Mesothelial cell of epicardium (in vitro differentiated cells): ENCODE measurements at regions not wholly inside any gene's neighbourhood (a gene's known extent, or its start where the extent isn't known, plus 50 kb on each side); places are given as distances from the start of the nearest gene placed in this dataset.
A peak's percentile ranks its signal among the peaks of the same experiment; 100 is the strongest.

Source experiments
- DNase-seq, 2 experiments: peaks; one replicate each; pipeline ENCODE4 v3.0.0; 2021; ENCODE audit warnings: low spot score in 2 of 2; ENCODE audit not compliant: unreplicated experiment in 2 of 2
- H3K27ac Mint-ChIP-seq: 2 replicates; pipeline ENCODE4 v1.8.0; 2021; ENCODE audit warnings: mixed read lengths
- H3K27me3 Mint-ChIP-seq: 2 replicates; pipeline ENCODE4 v1.8.0; 2021; ENCODE audit warnings: low read depth, mixed read lengths
- H3K36me3 Mint-ChIP-seq: 2 replicates; pipeline ENCODE4 v1.8.0; 2021; ENCODE audit warnings: mixed read lengths
- H3K4me1 Mint-ChIP-seq: 2 replicates; pipeline ENCODE4 v1.8.0; 2021; ENCODE audit warnings: mixed read lengths
- H3K4me3 Mint-ChIP-seq: 2 replicates; pipeline ENCODE4 v1.8.0; 2021; ENCODE audit warnings: mild to moderate bottlenecking, moderate library complexity, mixed read lengths
- H3K9me3 Mint-ChIP-seq: 2 replicates; pipeline ENCODE4 v1.8.0; 2021; ENCODE audit warnings: mixed read lengths
- TF ChIP-seq, protein P1 (sequence below): fragments of 200-600 bp; sonication (generic); IDR thresholded peaks from one replicate; pipeline ENCODE4 v1.5.0; 2021; ENCODE audit warnings: antibody characterized with exemption; ENCODE audit not compliant: unreplicated experiment

DNA sequence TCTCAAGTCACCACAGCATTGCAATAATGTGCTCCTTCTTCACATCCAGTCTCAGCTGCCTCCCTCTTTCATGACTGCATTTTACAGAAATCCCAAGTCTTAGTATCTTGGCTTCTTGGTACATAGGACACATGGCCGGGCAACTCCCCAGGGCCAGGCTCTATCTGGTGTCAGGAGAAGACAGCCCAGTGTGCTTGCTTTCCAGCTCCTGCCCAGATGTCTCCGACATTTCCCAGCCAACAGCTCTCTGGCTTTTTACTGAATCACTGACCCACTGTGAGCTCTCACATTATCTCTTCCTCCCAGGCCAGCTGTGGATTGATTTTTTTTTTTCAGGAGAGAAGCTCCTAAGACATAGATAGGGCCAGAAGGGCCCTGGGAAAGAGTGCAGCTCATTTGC, 346.0 kb upstream of the C11orf87 start:
- Mint-ChIP-seq H3K4me1 (peaks cover 7% of the 10 kb centered on the region), H3K4me3 (no peak overlapping the region), H3K36me3 (no peaks in the 10 kb centered on the region), H3K9me3 (peaks cover 2% of the 10 kb centered on the region), H3K27ac (peak overlapping the region; percentile 3), H3K27me3 (no peaks in the 10 kb centered on the region)
- TF ChIP-seq, protein P1, sequence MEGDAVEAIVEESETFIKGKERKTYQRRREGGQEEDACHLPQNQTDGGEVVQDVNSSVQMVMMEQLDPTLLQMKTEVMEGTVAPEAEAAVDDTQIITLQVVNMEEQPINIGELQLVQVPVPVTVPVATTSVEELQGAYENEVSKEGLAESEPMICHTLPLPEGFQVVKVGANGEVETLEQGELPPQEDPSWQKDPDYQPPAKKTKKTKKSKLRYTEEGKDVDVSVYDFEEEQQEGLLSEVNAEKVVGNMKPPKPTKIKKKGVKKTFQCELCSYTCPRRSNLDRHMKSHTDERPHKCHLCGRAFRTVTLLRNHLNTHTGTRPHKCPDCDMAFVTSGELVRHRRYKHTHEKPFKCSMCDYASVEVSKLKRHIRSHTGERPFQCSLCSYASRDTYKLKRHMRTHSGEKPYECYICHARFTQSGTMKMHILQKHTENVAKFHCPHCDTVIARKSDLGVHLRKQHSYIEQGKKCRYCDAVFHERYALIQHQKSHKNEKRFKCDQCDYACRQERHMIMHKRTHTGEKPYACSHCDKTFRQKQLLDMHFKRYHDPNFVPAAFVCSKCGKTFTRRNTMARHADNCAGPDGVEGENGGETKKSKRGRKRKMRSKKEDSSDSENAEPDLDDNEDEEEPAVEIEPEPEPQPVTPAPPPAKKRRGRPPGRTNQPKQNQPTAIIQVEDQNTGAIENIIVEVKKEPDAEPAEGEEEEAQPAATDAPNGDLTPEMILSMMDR: no peak
- no peak for DNase-seq

DNA sequence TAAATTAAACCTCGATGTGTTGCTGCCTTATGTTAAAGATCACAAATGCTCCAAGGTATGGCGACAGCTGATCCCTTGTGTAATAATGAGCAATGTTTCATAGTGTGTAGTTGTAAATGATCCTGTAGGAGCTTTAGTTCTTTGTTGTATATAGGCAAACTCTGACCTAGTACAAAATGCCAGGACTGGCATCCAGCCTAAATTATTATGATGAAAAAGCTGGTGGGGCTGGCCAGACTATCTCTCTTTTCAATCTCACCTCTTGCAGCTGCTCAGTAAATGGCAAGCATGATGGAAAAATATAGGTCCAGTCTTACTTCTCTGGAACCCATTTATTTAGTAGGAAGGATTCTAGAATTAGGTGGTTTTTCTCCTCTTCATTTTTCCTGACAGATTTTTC, 345.1 kb upstream of the C11orf87 start:
- Mint-ChIP-seq H3K27ac (no peak overlapping the region), H3K27me3 (no peaks in the 10 kb centered on the region), H3K4me1 (peaks cover 7% of the 10 kb centered on the region), H3K9me3 (no peaks in the 10 kb centered on the region), H3K4me3 (no peak overlapping the region), H3K36me3 (no peaks in the 10 kb centered on the region)
- no peak for DNase-seq
- TF ChIP-seq, protein P1: no peak

DNA sequence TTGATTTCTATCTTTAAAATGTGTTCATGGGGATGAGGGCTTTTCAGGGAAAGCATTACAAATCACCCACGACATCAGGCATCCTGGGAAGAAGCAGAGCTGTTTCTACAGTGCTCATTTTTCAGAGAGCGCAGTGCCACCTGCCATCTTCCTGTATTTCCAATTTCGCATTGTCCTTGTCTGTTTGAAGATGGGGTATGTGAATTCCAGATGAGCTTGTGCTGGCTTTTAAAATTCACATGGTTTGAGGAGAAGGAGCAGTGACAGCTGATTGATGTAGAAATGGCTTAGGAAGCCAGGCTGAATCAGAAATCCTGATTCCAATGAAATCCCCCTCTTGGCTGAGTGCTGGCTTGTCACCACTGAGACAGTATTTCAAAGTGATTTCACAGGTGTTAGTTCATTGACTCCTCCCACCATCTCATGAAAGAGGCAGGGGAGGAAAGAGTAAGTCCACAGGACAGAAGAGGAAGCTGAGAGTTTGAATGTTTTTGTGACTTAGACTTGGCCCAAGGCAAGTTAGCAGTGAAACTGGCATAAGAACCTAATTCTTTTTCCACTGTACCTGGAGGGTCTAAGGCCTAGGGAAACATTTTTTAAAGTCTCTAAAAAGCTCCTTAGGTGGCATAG, 344.6 kb upstream of the C11orf87 start:
- no peak for DNase-seq
- Mint-ChIP-seq H3K27me3 (no peaks in the 10 kb centered on the region), H3K4me3 (no peak overlapping the region), H3K27ac (no peak overlapping the region), H3K36me3 (no peaks in the 10 kb centered on the region), H3K9me3 (no peaks in the 10 kb centered on the region), H3K4me1 (peaks cover 7% of the 10 kb centered on the region)
- TF ChIP-seq, protein P1: no peak

DNA sequence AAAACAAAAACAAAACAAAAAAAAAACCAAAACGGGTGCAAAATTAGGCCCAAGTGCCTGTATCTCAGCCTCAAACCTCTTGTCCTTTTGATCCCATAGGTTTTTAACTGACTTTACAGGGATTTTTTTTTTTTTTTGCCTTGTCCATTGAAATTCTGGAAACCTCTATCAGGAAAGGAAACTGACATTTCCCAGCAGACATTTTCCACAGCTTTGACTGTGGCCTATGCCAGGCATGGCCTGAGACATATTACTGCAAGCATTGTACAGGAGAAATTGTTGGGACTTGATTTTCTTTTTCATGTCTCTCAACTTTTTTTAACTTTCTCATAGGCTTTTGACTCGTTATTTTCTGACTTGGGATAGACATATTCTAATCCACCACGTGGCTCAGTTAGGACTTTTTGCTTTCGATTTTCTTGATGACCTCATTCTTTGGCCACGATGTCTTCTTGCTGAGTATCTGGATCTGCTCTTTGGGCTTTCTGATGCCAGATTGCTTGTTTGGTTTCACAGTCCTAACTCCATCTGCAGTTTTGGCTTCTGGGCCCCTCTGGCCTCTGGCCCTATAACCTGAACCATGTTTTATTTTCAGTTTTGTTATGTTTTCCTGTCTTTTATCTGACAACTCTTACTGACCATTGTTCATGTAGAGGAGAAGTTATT, 336.1 kb upstream of the C11orf87 start:
- peaks cover 3% of the 10 kb centered on the region for H3K9me3 Mint-ChIP-seq
- TF ChIP-seq, protein P1: no peak
- H3K36me3 Mint-ChIP-seq: no peaks in the 10 kb centered on the region
- H3K27ac Mint-ChIP-seq: no peak overlapping the region
- no peak overlapping the region for H3K4me3 Mint-ChIP-seq
- H3K27me3 Mint-ChIP-seq: no peaks in the 10 kb centered on the region
- no peak for DNase-seq
- no peaks in the 10 kb centered on the region for H3K4me1 Mint-ChIP-seq

DNA sequence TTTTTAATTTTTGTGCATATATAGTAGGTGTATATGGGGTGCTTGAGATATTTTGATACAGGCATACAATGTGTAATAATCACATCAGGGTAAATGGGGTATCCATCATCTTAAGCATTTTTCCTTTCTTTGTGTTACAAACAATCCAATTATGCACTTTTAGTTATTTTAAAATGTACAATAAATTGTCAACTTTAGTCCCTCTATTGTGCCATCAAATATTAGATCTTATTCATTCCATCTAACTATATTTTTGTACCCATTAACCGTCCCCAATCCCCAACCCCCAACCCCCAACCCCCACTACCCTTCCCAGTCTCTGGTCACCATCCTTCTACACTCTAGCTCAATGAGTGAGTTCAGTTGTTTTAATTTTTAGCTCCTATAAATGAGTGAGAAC, 335.1 kb upstream of the C11orf87 start:
- no peak overlapping the region for H3K27ac Mint-ChIP-seq
- TF ChIP-seq, protein P1: no peak
- H3K27me3 Mint-ChIP-seq: no peaks in the 10 kb centered on the region
- H3K9me3 Mint-ChIP-seq: peaks cover 3% of the 10 kb centered on the region
- H3K4me1 Mint-ChIP-seq: no peaks in the 10 kb centered on the region
- DNase-seq: no peak
- H3K4me3 Mint-ChIP-seq: no peak overlapping the region
- H3K36me3 Mint-ChIP-seq: no peaks in the 10 kb centered on the region

DNA sequence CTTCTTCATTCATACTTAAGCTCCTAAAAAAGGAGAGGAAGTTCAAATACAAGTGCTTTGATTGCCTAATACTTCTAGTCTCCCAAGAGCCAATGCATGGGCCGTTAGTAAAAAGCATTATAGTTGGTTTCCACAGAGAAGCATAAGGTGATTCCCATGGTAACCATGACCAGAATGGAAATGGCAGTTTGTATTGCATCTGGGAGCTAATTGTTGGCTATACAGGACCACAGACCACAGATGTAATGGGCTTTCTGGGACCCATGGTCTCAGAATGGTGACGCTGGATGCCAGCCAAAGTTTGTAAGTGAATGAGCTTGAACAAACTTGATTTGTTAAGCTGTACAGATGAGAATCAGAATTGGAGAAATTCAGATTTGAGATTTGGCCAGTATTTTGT, 333.9 kb upstream of the C11orf87 start:
- Mint-ChIP-seq H3K27me3 (no peaks in the 10 kb centered on the region), H3K4me1 (no peaks in the 10 kb centered on the region), H3K4me3 (no peak overlapping the region), H3K9me3 (peaks cover 3% of the 10 kb centered on the region), H3K27ac (no peak overlapping the region), H3K36me3 (no peaks in the 10 kb centered on the region)
- TF ChIP-seq, protein P1: no peak
- DNase-seq: no peak
